Choroid plexus epithelial cell (primary cell): ENCODE measurements at regions not wholly inside any gene's neighbourhood (a gene's known extent, or its start where the extent isn't known, plus 50 kb on each side); places are given as distances from the start of the nearest gene placed in this dataset.

Experiments used
- DNase-seq: peaks from one replicate; pipeline ENCODE4 v3.0.0-alpha.2; 2010; ENCODE audit warnings: low read depth
- H3K4me3 ChIP-seq: 2 replicates; pipeline ENCODE4 v1.5.1; 2011; ENCODE audit warnings: low read depth, mild to moderate bottlenecking, control low read depth, low read length, moderate library complexity
- CTCF ChIP-seq: conservative IDR thresholded peaks from 2 replicates; pipeline ENCODE4 v1.5.1; 2011; ENCODE audit warnings: low read depth, mild to moderate bottlenecking, control low read depth, inconsistent platforms, low read length, moderate library complexity

GRCh38 chr1:228990906-228991569 lies 255.8 kb downstream of the RHOU start:
- DNase-seq: no peak
- H3K4me3 ChIP-seq: no peak overlapping the region

GRCh38 chr1:228992044-228992443 lies 256.8 kb downstream of the RHOU start:
- no peak overlapping the region for H3K4me3 ChIP-seq
- no peak for DNase-seq
- TF ChIP-seq CTCF: no peak

More at GRCh38 chr1:228990906-228991569, 255.8 kb downstream of the RHOU start:
- no peak for TF ChIP-seq CTCF

GRCh38 chr1:228992907-228993535 lies 257.7 kb downstream of the RHOU start:
- DNase-seq: no peak
- no peak overlapping the region for H3K4me3 ChIP-seq
- no peak for TF ChIP-seq CTCF

- no peak for DNase-seq
- no peak for TF ChIP-seq CTCF
- no peak overlapping the region for H3K4me3 ChIP-seq
Observed at GRCh38 chr1:228994676-228995594, 259.7 kb downstream of the RHOU start.

GRCh38 chr1:228996281-228996680 lies 261.0 kb downstream of the RHOU start:
- TF ChIP-seq CTCF: no peak
- no peak for DNase-seq
- H3K4me3 ChIP-seq: no peak overlapping the region

GRCh38 chr1:228997721-228998144 lies 262.5 kb downstream of the RHOU start:
- H3K4me3 ChIP-seq: no peak overlapping the region
- DNase-seq: no peak
- TF ChIP-seq CTCF: no peak
